Stimulated activated CD4-positive, alpha-beta T cell treated with anti-CD3 and anti-CD28 coated beads, Interleukin-1b, Interleukin-23, amount 100 ng/mL, for 24 hours (primary cell): ENCODE measurements at regions not wholly inside any gene's neighbourhood (a gene's known extent, or its start where the extent isn't known, plus 50 kb on each side); places are given as distances from the start of the nearest gene placed in this dataset.

Experiments
- DNase-seq, 4 experiments: peaks; one replicate each; pipeline ENCODE4 v3.0.0-alpha.2; 2020; ENCODE audit warnings: low read depth in 4 of 4, low spot score in 1 of 4

DNA sequence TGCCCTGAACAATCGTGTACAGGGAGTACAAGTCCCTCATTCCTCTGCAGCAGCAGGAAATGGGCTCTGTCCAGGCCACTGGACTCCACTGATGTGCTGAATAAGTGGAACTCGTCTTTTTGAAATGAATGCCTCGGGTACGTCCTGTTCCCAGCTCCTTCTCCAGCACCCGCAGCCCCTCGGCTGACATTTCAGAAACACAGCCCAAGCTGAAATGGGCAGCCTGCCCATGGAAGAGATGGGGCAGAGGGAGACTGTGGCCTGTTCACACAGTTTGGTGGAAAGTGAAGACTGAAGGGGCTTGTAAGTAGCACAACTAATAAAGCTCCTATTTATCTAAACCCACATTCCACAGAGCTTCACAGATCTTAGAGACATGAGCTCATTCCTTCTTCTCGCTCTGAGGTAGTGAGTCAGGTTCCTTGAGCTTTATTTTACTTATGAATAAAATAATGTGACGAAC is 498.6 kb downstream of the TXNL1 start:
- no peak for DNase-seq

GRCh38 chr18:56139372-56139771 is 499.0 kb downstream of the TXNL1 start:
- DNase-seq: no peak

DNA sequence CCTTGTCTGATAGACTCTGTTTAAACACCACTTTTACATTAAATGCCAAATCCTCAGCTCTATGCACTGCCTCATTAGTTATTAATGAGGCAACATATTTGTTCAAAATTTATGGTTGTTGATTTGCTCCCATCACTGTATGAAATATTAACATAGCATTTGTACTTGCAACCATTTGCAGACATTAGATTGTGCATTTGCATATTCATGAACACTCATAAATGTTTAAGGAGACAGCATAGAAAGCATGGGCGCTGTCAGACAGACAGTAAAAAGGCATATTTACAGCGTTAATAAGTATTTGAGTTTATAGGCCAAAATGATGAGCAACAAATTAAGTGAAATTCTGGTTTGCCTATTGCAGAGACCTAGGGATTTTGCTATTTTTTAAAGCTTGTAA is 502.3 kb downstream of the TXNL1 start:
- no peak for DNase-seq

DNA sequence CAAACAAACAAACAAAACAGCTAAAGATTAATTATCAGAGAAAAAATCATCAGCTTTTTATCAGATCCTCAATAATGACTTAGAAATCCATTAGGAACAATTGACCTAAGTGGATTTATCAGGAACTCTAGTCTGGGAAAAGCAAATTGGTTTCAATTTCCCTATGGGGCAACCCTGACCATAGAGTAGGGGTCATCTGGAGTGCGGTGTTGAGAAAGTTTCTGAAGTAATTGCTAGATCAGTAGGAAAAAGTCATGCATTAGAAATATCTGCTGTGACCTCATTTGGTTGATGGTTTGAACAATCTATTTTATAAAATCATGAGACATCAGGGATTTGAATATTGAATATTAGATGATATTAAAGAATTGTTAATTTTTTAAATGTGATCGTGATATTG is 507.9 kb downstream of the TXNL1 start:
- DNase-seq: no peak

GRCh38 chr18:56128153-56128791 is 510.1 kb downstream of the TXNL1 start:
- DNase-seq: no peak

- DNase-seq: no peak
These were observed 510.9 kb downstream of the TXNL1 start for GRCh38 chr18:56127322-56128099.

DNA sequence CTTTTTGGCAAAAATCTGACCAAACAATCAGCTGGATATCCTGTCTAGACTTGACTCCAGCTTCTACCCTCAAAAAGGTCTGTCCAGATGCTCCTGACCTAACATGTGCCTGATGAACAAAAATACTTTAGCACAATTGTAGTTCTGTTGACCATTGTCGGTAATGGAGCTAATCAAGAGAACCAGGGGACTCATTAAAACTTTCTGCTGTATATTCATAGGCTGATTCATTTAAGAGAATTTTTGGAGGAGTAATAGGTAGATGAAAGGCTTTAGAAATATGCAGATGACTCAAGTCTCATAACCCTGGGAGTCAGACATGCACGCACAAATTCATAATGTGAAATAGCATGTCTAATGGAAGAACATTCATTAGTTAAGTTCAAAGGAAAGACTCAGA is 514.2 kb downstream of the TXNL1 start:
- DNase-seq: no peak

- DNase-seq: no peak
These were observed 516.7 kb downstream of the TXNL1 start for GRCh38 chr18:56121669-56122068.

- no peak for DNase-seq
These were observed 517.6 kb downstream of the TXNL1 start for GRCh38 chr18:56120782-56121181.

DNA sequence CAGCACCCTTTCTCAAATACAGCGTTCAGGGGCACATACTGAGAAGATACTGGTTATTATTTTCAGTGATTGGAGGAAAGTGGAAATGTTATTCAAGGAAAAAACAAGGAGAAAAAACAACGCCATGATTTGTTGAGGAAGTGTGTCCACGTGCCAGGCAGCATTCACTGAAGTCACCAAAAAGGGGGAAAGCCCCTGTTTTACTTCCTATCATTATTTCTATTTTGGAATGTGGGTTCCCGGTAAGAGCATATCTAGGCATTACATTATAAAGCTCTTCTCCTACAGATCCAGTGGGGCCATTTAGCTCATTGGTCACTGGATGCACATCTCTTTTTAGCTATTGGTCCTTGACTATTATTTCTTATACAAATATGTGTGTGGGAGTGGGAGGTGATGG is 518.7 kb downstream of the TXNL1 start:
- DNase-seq: no peak

DNA sequence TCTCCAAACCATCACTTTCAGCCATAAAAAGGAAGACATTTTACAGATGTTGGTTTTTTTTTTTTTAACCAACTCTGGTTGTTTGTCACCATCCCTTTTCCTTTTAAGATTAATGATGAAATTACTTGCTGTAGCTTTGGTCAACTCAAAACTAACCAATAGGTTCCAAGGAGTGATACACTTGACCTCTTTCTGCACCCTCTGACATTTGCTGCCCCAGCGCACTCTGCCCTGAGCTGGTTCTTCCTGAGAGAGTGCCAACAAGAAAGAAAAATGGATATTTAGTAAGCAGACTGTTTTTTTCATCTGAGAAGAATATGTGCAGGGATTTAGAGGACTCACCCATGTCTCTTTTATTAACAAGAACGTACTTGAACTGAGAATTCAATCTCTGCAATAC is 520.0 kb downstream of the TXNL1 start:
- no peak for DNase-seq

- no peak for DNase-seq
These were observed 523.0 kb downstream of the TXNL1 start for GRCh38 chr18:56115071-56116015.

DNA sequence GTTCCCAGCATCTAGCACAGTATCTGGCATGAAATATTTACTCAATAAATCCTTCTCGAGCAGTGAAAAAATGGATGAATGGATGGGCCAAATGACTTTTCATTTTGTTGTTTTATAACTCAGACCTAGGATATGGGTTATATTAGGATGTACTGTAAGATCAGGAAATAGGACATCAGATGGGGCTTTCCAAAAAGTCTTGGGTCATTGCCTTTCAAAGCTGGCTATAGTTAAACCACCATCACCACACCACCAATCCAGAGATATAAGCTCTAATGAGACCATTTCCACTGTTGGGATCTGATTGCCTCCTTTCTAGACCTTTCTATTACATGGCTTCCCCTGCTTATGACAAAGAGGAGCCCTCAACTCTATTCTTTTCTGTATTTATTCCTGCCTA is 525.0 kb upstream of the TCF4 start:
- DNase-seq: no peak

GRCh38 chr18:56112013-56112749 is 524.2 kb upstream of the TCF4 start:
- DNase-seq: no peak

GRCh38 chr18:56109757-56110156 is 521.8 kb upstream of the TCF4 start:
- DNase-seq: no peak

DNA sequence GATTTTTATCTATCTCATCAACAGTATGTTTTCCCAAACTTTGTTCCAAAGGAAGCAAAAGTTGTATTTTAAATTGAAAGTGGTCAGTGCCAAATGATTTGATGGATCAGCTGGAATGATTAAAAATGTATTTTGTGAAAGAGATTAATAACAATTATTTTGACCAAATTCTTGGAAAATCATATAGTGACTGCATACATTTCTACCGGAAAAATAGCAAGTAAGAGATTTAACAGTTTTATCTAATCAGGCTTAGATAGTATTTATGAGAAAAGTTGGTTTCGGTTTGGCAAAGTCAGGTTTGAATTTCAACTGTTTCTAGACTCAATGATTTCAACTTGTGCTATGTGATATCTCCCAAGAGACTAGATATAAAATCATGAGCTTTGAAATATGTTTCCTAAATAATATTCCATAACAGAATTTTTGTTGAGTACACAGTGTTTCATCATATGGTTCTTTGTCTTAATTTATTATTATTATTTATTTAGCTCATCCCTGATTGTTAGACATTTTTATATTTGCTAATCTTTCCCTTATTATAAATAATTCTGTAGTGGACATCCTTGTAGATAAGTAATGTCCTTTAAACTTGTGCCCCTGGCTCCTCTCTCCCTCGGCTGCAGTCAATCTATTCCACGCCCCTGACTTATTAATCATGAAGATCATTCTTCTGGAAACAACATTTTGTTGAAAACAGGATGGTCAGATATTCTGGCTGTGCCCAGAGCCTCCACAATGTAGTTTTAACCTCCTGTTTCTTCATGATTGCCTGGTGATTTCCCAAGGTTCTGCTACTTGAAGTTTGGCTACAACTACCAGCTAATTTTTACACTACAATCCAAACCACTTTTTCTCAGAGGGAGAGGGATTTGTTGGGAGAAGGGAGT is 520.7 kb upstream of the TCF4 start:
- no peak for DNase-seq

DNA sequence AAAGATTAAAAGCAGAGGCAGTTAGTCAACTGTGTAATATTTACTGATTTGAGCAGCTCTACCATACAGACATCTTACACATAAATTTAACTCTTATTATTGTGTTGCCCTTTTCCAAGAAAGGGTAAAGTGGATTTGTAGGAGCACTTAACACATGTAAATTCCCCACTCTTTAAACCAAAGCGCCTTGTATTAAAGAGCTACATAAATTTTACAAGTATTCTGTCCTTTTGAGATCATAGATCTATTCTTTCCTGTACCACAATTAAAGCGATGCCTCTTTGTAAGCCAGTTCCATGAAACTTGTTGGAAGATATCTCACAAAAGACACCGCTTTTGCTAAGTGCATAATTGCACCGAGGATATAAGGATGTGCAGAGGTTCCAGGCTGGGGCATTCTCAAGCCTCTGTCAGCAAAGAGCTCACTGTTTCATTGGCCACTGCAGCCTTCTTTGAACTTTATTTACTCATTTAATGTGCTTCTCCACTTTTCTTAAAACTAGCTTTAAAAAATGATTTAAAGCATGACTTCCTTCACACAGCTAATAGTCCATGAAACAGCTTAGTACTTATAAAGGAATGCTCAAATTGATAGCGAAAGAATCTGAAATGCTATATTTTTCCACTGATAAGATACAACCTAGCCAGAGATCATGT is 520.0 kb upstream of the TCF4 start:
- DNase-seq: no peak

DNA sequence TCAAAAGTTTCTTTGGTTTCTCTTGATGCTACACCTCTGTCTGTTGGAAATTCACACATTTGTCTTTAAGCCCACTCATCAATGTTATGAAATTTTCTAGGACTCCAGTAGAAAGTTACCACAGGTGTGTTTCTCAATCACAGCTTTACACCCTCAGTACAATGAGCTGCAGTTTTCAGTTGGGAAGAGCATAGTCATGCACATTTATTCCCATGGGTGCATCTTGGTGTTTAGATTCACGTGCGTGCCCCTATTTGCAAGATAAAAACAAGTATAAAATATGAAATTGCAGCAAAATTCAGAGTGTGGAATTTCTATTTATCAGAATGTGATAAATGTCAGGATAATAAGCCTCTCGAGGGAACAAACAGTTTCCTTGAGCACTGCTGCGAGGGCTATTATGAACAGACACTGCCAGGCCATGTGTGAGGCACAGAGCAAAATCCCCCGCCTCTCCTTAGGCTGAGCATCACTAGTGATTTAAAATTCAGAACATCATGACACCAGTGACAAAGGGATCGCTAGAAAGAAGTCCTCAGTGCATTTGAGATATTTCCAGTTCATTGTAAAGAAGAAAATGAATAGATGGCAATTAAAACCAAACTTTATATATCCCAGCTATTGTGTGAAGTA is 512.2 kb upstream of the TCF4 start:
- DNase-seq: no peak

DNA sequence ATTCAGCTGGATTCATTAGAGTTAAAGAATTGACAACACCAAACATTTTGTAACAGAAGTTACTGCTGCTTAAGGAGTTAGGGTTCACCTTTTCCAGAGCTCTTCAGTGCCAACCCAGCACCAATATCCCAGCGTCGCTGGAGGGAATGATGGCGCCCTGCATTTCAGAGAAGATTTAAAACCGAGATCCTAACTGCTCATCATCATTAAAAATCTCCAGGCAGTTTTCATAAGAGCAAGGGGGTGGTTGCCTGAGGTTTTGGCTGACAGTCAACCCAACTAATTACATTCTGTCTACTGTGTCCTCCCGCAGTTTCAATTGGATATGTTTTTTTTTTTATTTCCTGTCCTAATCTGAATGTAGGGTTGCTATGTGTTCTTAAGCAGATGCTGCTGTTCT is 509.6 kb upstream of the TCF4 start:
- DNase-seq: no peak
